H1 (cell line): ENCODE measurements at regions not wholly inside any gene's neighbourhood (a gene's known extent, or its start where the extent isn't known, plus 50 kb on each side); places are given as distances from the start of the nearest gene placed in this dataset.
A peak's percentile ranks its signal among the peaks of the same experiment; 100 is the strongest.

ENCODE experiments used
- CTCF ChIA-PET: fragments of 300-600 bp; sonication (Branson Sonifier 250); formaldehyde crosslinking; loops from one replicate; lab custom pipeline; 2021; ENCODE audit not compliant: partially characterized antibody; lab: Charles Lee
- POLR2A ChIA-PET: fragments of 300-600 bp; sonication (Branson Sonifier 250); formaldehyde crosslinking; loops from one replicate; lab custom pipeline; 2021; ENCODE audit warnings: inconsistent platforms; ENCODE audit not compliant: partially characterized antibody; lab: Charles Lee
- DNase-seq, 2 experiments: peaks; one replicate each; pipeline versions ENCODE4 v3.0.0 to v3.0.0-alpha.2; 2010 to 2022; ENCODE audit warnings: low spot score in 2 of 2, low read depth in 1 of 2, mixed read lengths in 1 of 2
- FAIRE-seq: peaks from 2 replicates; lab custom pipeline; 2011; peaks lifted over from hg19 to GRCh38; lab: Jason Lieb, UNC
- H2AFZ ChIP-seq: 2 replicates; pipeline ENCODE4 v1.8.1; 2012; ENCODE audit warnings: low read length, inconsistent platforms
- H2AK5ac ChIP-seq: 2 replicates; pipeline ENCODE4 v1.6.1; 2013; ENCODE audit warnings: low read depth, low read length
- H2BK120ac ChIP-seq: replicated peaks from 2 replicates; pipeline ENCODE3; 2013; ENCODE audit warnings: low read depth, low read length, inconsistent platforms
- H2BK12ac ChIP-seq: 2 replicates; pipeline ENCODE4 v1.6.1; 2013; ENCODE audit warnings: low read depth, low read length
- H2BK15ac ChIP-seq: 2 replicates; pipeline ENCODE4 v1.6.1; 2013; ENCODE audit warnings: low read length
- H2BK20ac ChIP-seq: 2 replicates; pipeline ENCODE4 v1.6.1; 2013; ENCODE audit warnings: low read length
- H2BK5ac ChIP-seq: 2 replicates; pipeline ENCODE4 v1.6.1; 2013; ENCODE audit warnings: low read depth, low read length
- H3K14ac ChIP-seq: 2 replicates; pipeline ENCODE4 v1.6.1; 2013; ENCODE audit warnings: inconsistent platforms; ENCODE audit not compliant: insufficient read length
- H3K18ac ChIP-seq: 2 replicates; pipeline ENCODE4 v1.6.1; 2013; ENCODE audit warnings: low read length; ENCODE audit errors: extremely low read depth
- H3K23ac ChIP-seq: 2 replicates; pipeline ENCODE4 v1.6.1; 2013; ENCODE audit warnings: inconsistent platforms; ENCODE audit not compliant: insufficient read length
- H3K23me2 ChIP-seq: 2 replicates; pipeline ENCODE4 v1.6.1; 2013; ENCODE audit warnings: low read depth, low read length
- H3K27ac ChIP-seq: 2 replicates; pipeline ENCODE4 v1.6.1; 2011; ENCODE audit warnings: low read depth, low read length, inconsistent platforms
- H3K27me3 ChIP-seq, 4 experiments: replicated peaks in 1 of 4; 1 replicate in 1 of 4; 2 replicates in 3 of 4; pipeline versions ENCODE4 v1.6.1 to v1.8.1; 2011 to 2013; ENCODE audit warnings: low read length in 3 of 4, mild to moderate bottlenecking in 3 of 4, inconsistent platforms in 2 of 4, mixed read lengths in 2 of 4, moderate library complexity in 1 of 4; ENCODE audit not compliant: control insufficient read depth in 3 of 4, insufficient read depth in 3 of 4; ENCODE audit errors: extremely low read depth in 1 of 4
- H3K36me3 ChIP-seq, 4 experiments: 2 replicates each; pipeline versions ENCODE4 v1.6.1 to v1.8.1; 2011 to 2013; ENCODE audit warnings: mild to moderate bottlenecking in 4 of 4, low read length in 3 of 4, moderate library complexity in 2 of 4, control low read depth in 1 of 4, inconsistent platforms in 1 of 4; ENCODE audit not compliant: insufficient read depth in 4 of 4, control insufficient read depth in 2 of 4
- H3K4ac ChIP-seq: replicated peaks from 2 replicates; pipeline ENCODE3; 2013; ENCODE audit warnings: low read length, low read depth, mixed read lengths, inconsistent platforms; ENCODE audit not compliant: insufficient read length
- H3K4me1 ChIP-seq, 4 experiments: replicated peaks in 1 of 4; 1 replicate in 1 of 4; 2 replicates in 3 of 4; pipeline versions ENCODE4 v1.6.1 to v1.8.1; 2011 to 2013; ENCODE audit warnings: low read length in 3 of 4, inconsistent platforms in 2 of 4, mixed read lengths in 1 of 4; ENCODE audit not compliant: insufficient read depth in 4 of 4, control insufficient read depth in 3 of 4
- H3K4me2 ChIP-seq, 2 experiments: 2 replicates each; pipeline versions ENCODE4 v1.6.1 to v1.8.1; 2011 to 2013; ENCODE audit warnings: low read depth in 2 of 2, low read length in 2 of 2, control low read depth in 1 of 2, inconsistent platforms in 1 of 2, mild to moderate bottlenecking in 1 of 2; ENCODE audit not compliant: insufficient read depth in 1 of 2
- H3K4me3 ChIP-seq, 4 experiments: fragments of 200-600, 300-600 bp in 1 of 4; sonication (generic), shearing (Covaris generic), sonication (Bioruptor Twin) in 1 of 4; 2 replicates each; pipeline versions ENCODE4 v1.5.1 to v1.8.1; 2011 to 2016; ENCODE audit warnings: low read length in 4 of 4, low read depth in 3 of 4, control low read depth in 2 of 4, inconsistent platforms in 2 of 4, mild to moderate bottlenecking in 2 of 4, mixed read lengths in 1 of 4, moderate library complexity in 1 of 4; ENCODE audit not compliant: insufficient read depth in 2 of 4; ENCODE audit errors: extremely low read depth in 1 of 4
- H3K56ac ChIP-seq: replicated peaks from 2 replicates; pipeline ENCODE3; 2013; ENCODE audit warnings: low read depth, mild to moderate bottlenecking, mixed read lengths, low read length, inconsistent platforms; ENCODE audit not compliant: insufficient read length
- H3K79me1 ChIP-seq: 2 replicates; pipeline ENCODE4 v1.6.1; 2013; ENCODE audit warnings: low read depth, low read length, control low read depth
- H3K79me2 ChIP-seq, 2 experiments: 2 replicates each; pipeline versions ENCODE4 v1.6.1 to v1.8.1; 2012 to 2013; ENCODE audit warnings: low read length in 2 of 2, mild to moderate bottlenecking in 2 of 2, inconsistent platforms in 1 of 2; ENCODE audit not compliant: insufficient read depth in 2 of 2, control insufficient read depth in 1 of 2
- H3K9ac ChIP-seq, 4 experiments: replicated peaks in 1 of 4; 1 replicate in 1 of 4; 2 replicates in 3 of 4; pipeline versions ENCODE4 v1.6.1 to v1.8.1; 2011 to 2013; ENCODE audit warnings: low read depth in 3 of 4, low read length in 3 of 4, control low read depth in 2 of 4, mild to moderate bottlenecking in 2 of 4, moderate library complexity in 2 of 4, inconsistent platforms in 1 of 4; ENCODE audit errors: extremely low read depth in 1 of 4
- H3K9me3 ChIP-seq, 2 experiments: 2 replicates each; pipeline versions ENCODE4 v1.6.1 to v1.8.1; 2012 to 2013; ENCODE audit warnings: mild to moderate bottlenecking in 2 of 2, moderate library complexity in 2 of 2, control low read depth in 1 of 2, inconsistent platforms in 1 of 2, low read depth in 1 of 2, low read length in 1 of 2, mixed read lengths in 1 of 2; ENCODE audit not compliant: insufficient read depth in 2 of 2
- H4K20me1 ChIP-seq, 2 experiments: replicated peaks in 1 of 2; 2 replicates each; pipeline versions ENCODE3 to v1.8.1; 2011 to 2013; ENCODE audit warnings: inconsistent platforms in 2 of 2, low read length in 2 of 2, mild to moderate bottlenecking in 1 of 2; ENCODE audit not compliant: insufficient read depth in 2 of 2, control insufficient read depth in 1 of 2
- H4K5ac ChIP-seq: 2 replicates; pipeline ENCODE4 v1.6.1; 2013; ENCODE audit warnings: low read length, low read depth, mixed read lengths, inconsistent platforms; ENCODE audit not compliant: insufficient read length
- H4K8ac ChIP-seq: 2 replicates; pipeline ENCODE4 v1.8.0; 2013; ENCODE audit warnings: mild to moderate bottlenecking, moderate library complexity, low read length, inconsistent platforms; ENCODE audit not compliant: insufficient read depth; ENCODE audit errors: extremely low read depth
- H4K91ac ChIP-seq: replicated peaks from 2 replicates; pipeline ENCODE3; 2013; ENCODE audit warnings: low read length, mixed read lengths, inconsistent platforms; ENCODE audit not compliant: insufficient read length
- SUZ12 ChIP-seq: fragments of 200-600 bp; sonication (generic); IDR thresholded peaks from 2 replicates; pipeline ENCODE4 v1.6.1; 2012; ENCODE audit warnings: mild to moderate bottlenecking, inconsistent platforms, low read length, moderate library complexity, mixed read lengths
- WGBS, 2 experiments: shearing (Covaris generic) in 1 of 2; methylation state at CpG; one replicate each; pipeline versions ENCODE4 v1.1.6 to v1.1.7; 2013 to 2015; ENCODE audit warnings: low lambda C conversion rate in 2 of 2, mixed read lengths in 2 of 2, inconsistent platforms in 1 of 2, low coverage in 1 of 2, missing lambda C conversion rate in 1 of 2; ENCODE audit not compliant: insufficient replicate concordance in 2 of 2, insufficient coverage in 1 of 2, insufficient read length in 1 of 2; ENCODE audit errors: extremely low coverage in 1 of 2, missing lambda C conversion rate in 1 of 2; 5-methylcytosine and 5-hydroxymethylcytosine counted together
- TF ChIP-seq, protein P1 (sequence below): IDR thresholded peaks from 2 replicates; pipeline ENCODE4 v1.6.1; 2012; ENCODE audit warnings: inconsistent platforms

DNA sequence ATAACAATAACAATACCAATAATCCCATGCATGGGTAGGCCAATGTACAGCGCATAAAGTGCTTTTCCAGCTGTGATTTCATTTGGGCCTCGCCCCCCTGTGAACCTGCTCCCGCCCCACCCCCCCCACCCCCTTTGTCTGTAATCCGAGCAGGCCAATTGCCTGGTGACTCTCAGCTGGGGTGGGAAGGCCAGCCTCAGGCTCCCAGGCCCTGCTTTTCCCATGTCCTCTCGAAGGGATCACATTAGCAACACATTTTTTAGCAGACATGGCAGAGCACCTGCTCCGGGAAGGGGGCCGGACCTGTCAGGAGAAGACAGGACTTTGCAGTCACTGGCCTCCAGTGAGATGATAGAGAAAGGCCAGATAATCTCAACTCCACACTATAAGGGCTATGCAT, 439.3 kb downstream of the RPS24 start:
- Histone ChIP-seq H2BK20ac (0 out of 2 replicates have a peak overlapping the region, but pooled peaks have one; percentile 48), H3K4ac (no peak overlapping the region), H3K4me2 (no peak overlapping the region; a peak in 1 of 4 replicates), H3K9me3 (peaks cover 0 to 2% of the 10 kb centered on the region in 2 experiments; a peak in 1 of 4 replicates), H3K14ac (no peak overlapping the region), H4K5ac (no peak overlapping the region), H3K27ac (no peak overlapping the region), H3K18ac (no peak overlapping the region), H3K4me1 (peaks cover 1 to 8% (median 4%) of the 10 kb centered on the region in 4 experiments; a peak in 4 of 7 replicates), H3K23ac (no peak overlapping the region), H2AK5ac (no peak overlapping the region), H3K79me2 (no peaks in the 10 kb centered on the region), H2BK12ac (no peak overlapping the region), H2BK15ac (0 out of 2 replicates have a peak overlapping the region, but pooled peaks have one; percentile 65), H4K8ac (no peak overlapping the region), H3K4me3 (no peak overlapping the region), H3K36me3 (no peaks in the 10 kb centered on the region), H2BK120ac (no peak overlapping the region), H3K23me2 (no peaks in the 10 kb centered on the region), H4K91ac (no peak overlapping the region), H3K79me1 (no peaks in the 10 kb centered on the region), H4K20me1 (no peaks in the 10 kb centered on the region), H2BK5ac (no peak overlapping the region), H3K27me3 (no peaks in the 10 kb centered on the region), H3K56ac (no peak overlapping the region), H2AFZ (peak overlapping the region; percentile 32; the same call in 1 of the 2 replicates), H3K9ac (no peak overlapping the region)
- CTCF ChIA-PET = interaction anchor here (1.3 kb wide), 1 partner anchor 21 kb away, joined by 4 read pairs; no protein-coding TSS in a partner anchor
- no peak for FAIRE-seq
- POLR2A ChIA-PET = no interaction called here
- no peak for TF ChIP-seq SUZ12
- TF ChIP-seq, protein P1, sequence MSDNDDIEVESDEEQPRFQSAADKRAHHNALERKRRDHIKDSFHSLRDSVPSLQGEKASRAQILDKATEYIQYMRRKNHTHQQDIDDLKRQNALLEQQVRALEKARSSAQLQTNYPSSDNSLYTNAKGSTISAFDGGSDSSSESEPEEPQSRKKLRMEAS = 0 out of 2 replicates have a peak, but pooled peaks have one; percentile 12
- DNase-seq = no peak
- 44% methylated on average over 3 of the region's 7 CpGs; no CpG with 5 or more reads in 1 of the 2 experiments for WGBS, 2 experiments
